GM23248 (cell line): ENCODE measurements at regions not wholly inside any gene's neighbourhood (a gene's known extent, or its start where the extent isn't known, plus 50 kb on each side); places are given as distances from the start of the nearest gene placed in this dataset.
A peak's percentile ranks its signal among the peaks of the same experiment; 100 is the strongest.

Experiments used
- DNase-seq: peaks from one replicate; pipeline ENCODE4 v3.0.0-alpha.2; 2015
- H2AFZ ChIP-seq: fragments of 200-600 bp; sonication (generic); 2 replicates; pipeline ENCODE4 v1.6.1; 2016; ENCODE audit warnings: antibody characterized with exemption
- H3F3A ChIP-seq: fragments of 200-600 bp; sonication (generic); 2 replicates; pipeline ENCODE4 v1.6.1; 2016; ENCODE audit warnings: mild to moderate bottlenecking, antibody characterized with exemption, mixed run types; ENCODE audit not compliant: insufficient read depth
- H3K27ac ChIP-seq: fragments of 200-600 bp; sonication (generic); 2 replicates; pipeline ENCODE4 v1.5.1; 2016; ENCODE audit warnings: mild to moderate bottlenecking
- H3K27me3 ChIP-seq: fragments of 200-600 bp; sonication (generic); replicated peaks from 2 replicates; pipeline ENCODE4 v1.6.1; 2016; ENCODE audit warnings: mild to moderate bottlenecking; ENCODE audit not compliant: insufficient read depth
- H3K36me3 ChIP-seq: fragments of 200-600 bp; sonication (generic); 2 replicates; pipeline ENCODE4 v1.6.1; 2016; ENCODE audit warnings: low read depth, mild to moderate bottlenecking
- H3K4me1 ChIP-seq: fragments of 200-600 bp; sonication (generic); 2 replicates; pipeline ENCODE4 v1.6.1; 2016; ENCODE audit warnings: mild to moderate bottlenecking; ENCODE audit not compliant: insufficient read depth
- H3K4me2 ChIP-seq: fragments of 200-600 bp; sonication (generic); one replicate; pipeline ENCODE4 v1.6.1; 2016; ENCODE audit warnings: mild to moderate bottlenecking; ENCODE audit not compliant: unreplicated experiment
- H3K4me3 ChIP-seq: fragments of 200-600 bp; sonication (generic); 2 replicates; pipeline ENCODE4 v1.5.1; 2016; ENCODE audit warnings: mild to moderate bottlenecking
- H3K79me2 ChIP-seq: fragments of 200-600 bp; sonication (generic); 2 replicates; pipeline ENCODE4 v1.6.1; 2016; ENCODE audit warnings: mild to moderate bottlenecking; ENCODE audit not compliant: insufficient read depth
- H3K9ac ChIP-seq: fragments of 200-600 bp; sonication (generic); 2 replicates; pipeline ENCODE4 v1.6.1; 2016; ENCODE audit warnings: mild to moderate bottlenecking
- H3K9me2 ChIP-seq: fragments of 200-600 bp; sonication (generic); 2 replicates; pipeline ENCODE4 v1.6.1; 2016; ENCODE audit warnings: mixed run types, mild to moderate bottlenecking, moderate library complexity; ENCODE audit not compliant: insufficient read depth
- H3K9me3 ChIP-seq: fragments of 200-600 bp; sonication (generic); one replicate; pipeline ENCODE4 v1.6.1; 2017; ENCODE audit warnings: low read depth
- H4K20me1 ChIP-seq: fragments of 200-600 bp; sonication (generic); 2 replicates; pipeline ENCODE4 v1.6.0; 2016; ENCODE audit not compliant: insufficient read depth
- EZH2 ChIP-seq: fragments of 200-600 bp; sonication (generic); IDR thresholded peaks from 2 replicates; pipeline ENCODE4 v1.6.1; 2018; ENCODE audit warnings: antibody characterized with exemption, mild to moderate bottlenecking; ENCODE audit not compliant: insufficient read depth, poor library complexity, severe bottlenecking
- EZH2phosphoT487 ChIP-seq: fragments of 200-600 bp; sonication (generic); IDR thresholded peaks from 2 replicates; pipeline ENCODE4 v1.6.1; 2018; ENCODE audit warnings: antibody characterized with exemption, moderate library complexity, mild to moderate bottlenecking, low read depth; ENCODE audit not compliant: insufficient read depth
- WGBS, 2 experiments: methylation state at CpG; one replicate each; pipeline ENCODE4 v1.1.6; 2015 to 2017; ENCODE audit warnings: low lambda C conversion rate in 2 of 2, low coverage in 1 of 2; ENCODE audit errors: missing lambda C conversion rate in 2 of 2; 5-methylcytosine and 5-hydroxymethylcytosine counted together
- in situ Hi-C: fragments of 300-500 bp; cut with MboI; formaldehyde crosslinking; loops from 2 replicates; pipeline ENCODE4 v1.15.0; 2020

GRCh38 chrY:19059733-19060132 lies 286.2 kb upstream of the HSFY2 start:
- Histone ChIP-seq H3K27me3 (no peaks in the 10 kb centered on the region), H3F3A (no peaks in the 10 kb centered on the region), H2AFZ (no peak overlapping the region), H3K9me2 (no peaks in the 10 kb centered on the region), H3K9ac (no peak overlapping the region), H3K27ac (no peak overlapping the region), H3K9me3 (no peaks in the 10 kb centered on the region), H3K36me3 (no peaks in the 10 kb centered on the region), H4K20me1 (no peaks in the 10 kb centered on the region), H3K4me1 (peaks cover 16% of the 10 kb centered on the region), H3K4me3 (no peak overlapping the region), H3K79me2 (peaks cover 32% of the 10 kb centered on the region), H3K4me2 (no peak overlapping the region)
- TF ChIP-seq EZH2 (no peak), EZH2phosphoT487 (no peak)
- 54 to 64% methylated on average over 3 of the region's 3 CpGs for WGBS, 2 experiments
- peak; percentile 71 for DNase-seq
- in situ Hi-C loops: no loop called here

- Histone ChIP-seq H3K9me3 (no peaks in the 10 kb centered on the region), H3K4me1 (peaks cover 16% of the 10 kb centered on the region), H3K27ac (no peak overlapping the region), H3K4me3 (no peak overlapping the region), H3K9ac (no peak overlapping the region), H3K27me3 (no peaks in the 10 kb centered on the region), H3K36me3 (no peaks in the 10 kb centered on the region), H3K9me2 (no peaks in the 10 kb centered on the region), H2AFZ (no peak overlapping the region), H3K4me2 (no peak overlapping the region), H4K20me1 (no peaks in the 10 kb centered on the region), H3F3A (no peaks in the 10 kb centered on the region), H3K79me2 (peaks cover 32% of the 10 kb centered on the region)
- 75 to 82% methylated on average over 4 of the region's 4 CpGs for WGBS, 2 experiments
- in situ Hi-C loops: no loop called here
- no peak for TF ChIP-seq EZH2phosphoT487
- TF ChIP-seq EZH2: no peak
- DNase-seq: no peak
These were observed 285.4 kb upstream of the HSFY2 start for GRCh38 chrY:19058831-19059370.

- no peaks in the 10 kb centered on the region for H3K27me3 ChIP-seq
- TF ChIP-seq EZH2: no peak
- TF ChIP-seq EZH2phosphoT487: no peak
- no peak overlapping the region for H3K9ac ChIP-seq
- H3F3A ChIP-seq: no peaks in the 10 kb centered on the region
- 100% methylated on average over 1 of the region's 1 CpG for WGBS, 2 experiments
- no peak overlapping the region for H3K27ac ChIP-seq
- no peak overlapping the region for H3K4me3 ChIP-seq
- in situ Hi-C loops: no loop called here
- peaks cover 19% of the 10 kb centered on the region for H3K4me1 ChIP-seq
- no peaks in the 10 kb centered on the region for H3K9me3 ChIP-seq
- no peak overlapping the region for H2AFZ ChIP-seq
- H3K4me2 ChIP-seq: no peak overlapping the region
- H3K79me2 ChIP-seq: peaks cover 31% of the 10 kb centered on the region
- H3K9me2 ChIP-seq: no peaks in the 10 kb centered on the region
- H4K20me1 ChIP-seq: no peaks in the 10 kb centered on the region
- H3K36me3 ChIP-seq: no peaks in the 10 kb centered on the region
- no peak for DNase-seq
These were observed 282.6 kb upstream of the HSFY2 start for GRCh38 chrY:19056138-19056469.

GRCh38 chrY:19055232-19056137 lies 281.9 kb upstream of the HSFY2 start:
- Histone ChIP-seq H3K9me2 (no peaks in the 10 kb centered on the region), H3K4me3 (no peak overlapping the region), H3K36me3 (no peaks in the 10 kb centered on the region), H3K27ac (no peak overlapping the region), H4K20me1 (no peaks in the 10 kb centered on the region), H3K9ac (no peak overlapping the region), H3K4me1 (peaks cover 24% of the 10 kb centered on the region), H3K9me3 (no peaks in the 10 kb centered on the region), H3K4me2 (no peak overlapping the region), H2AFZ (no peak overlapping the region), H3F3A (no peaks in the 10 kb centered on the region), H3K27me3 (no peaks in the 10 kb centered on the region), H3K79me2 (peaks cover 28% of the 10 kb centered on the region)
- no peak for DNase-seq
- 94 to 100% methylated on average over 5 of the region's 5 CpGs for WGBS, 2 experiments
- no peak for TF ChIP-seq EZH2phosphoT487
- no peak for TF ChIP-seq EZH2
- in situ Hi-C loops: no loop called here
